B cell (primary cell): ENCODE measurements at regions not wholly inside any gene's neighbourhood (a gene's known extent, or its start where the extent isn't known, plus 50 kb on each side); places are given as distances from the start of the nearest gene placed in this dataset.

Experiments
- ATAC-seq: fragments of 200-7000 bp; cut with Tn5 transposase; one replicate; pipeline ENCODE4 v1.10.0; 2021; ENCODE audit warnings: low read depth, mild to moderate bottlenecking, moderate number of reproducible peaks, moderate library complexity
- CTCF ChIA-PET: fragments of 350-600 bp; sonication (Branson Sonifier 250); formaldehyde crosslinking; loops from one replicate; lab custom pipeline; 2021; ENCODE audit warnings: antibody characterized with exemption, inconsistent platforms; lab: Charles Lee
- POLR2A ChIA-PET: fragments of 350-600 bp; sonication (Branson Sonifier 250); formaldehyde crosslinking; loops from one replicate; lab custom pipeline; 2021; ENCODE audit warnings: antibody characterized with exemption; lab: Charles Lee
- DNase-seq: peaks from one replicate; pipeline ENCODE4 v3.0.0; 2013
- H2AFZ ChIP-seq: 2 replicates; pipeline ENCODE4 v1.6.1; 2012; ENCODE audit warnings: mild to moderate bottlenecking, low read depth, low read length; ENCODE audit not compliant: insufficient read depth, poor library complexity, severe bottlenecking
- H3K27ac ChIP-seq, 2 donors: 1 replicate in 1 of 2; 2 replicates in 1 of 2; pipeline ENCODE4 v1.5.1; 2012 to 2013; ENCODE audit warnings: low read length in 2 of 2, mild to moderate bottlenecking in 2 of 2, moderate library complexity in 1 of 2
- H3K27me3 ChIP-seq, 4 experiments: fragments of 200-600 bp in 1 of 4; sonication (generic) in 1 of 4; replicated peaks in 1 of 4; 1 replicate in 2 of 4; 2 replicates in 2 of 4; pipeline versions ENCODE4 v1.6.1 to v1.7.0; 2013 to 2016; ENCODE audit warnings: low read length in 3 of 4, mild to moderate bottlenecking in 2 of 4, mixed read lengths in 1 of 4, moderate library complexity in 1 of 4; ENCODE audit not compliant: insufficient read depth in 4 of 4, control insufficient read depth in 3 of 4; ENCODE audit errors: control extremely low read depth in 1 of 4
- H3K36me3 ChIP-seq, 2 experiments: replicated peaks in 1 of 2; 1 replicate in 1 of 2; 2 replicates in 1 of 2; pipeline versions ENCODE4 v1.6.1 to v1.7.1; 2013; ENCODE audit warnings: low read length in 1 of 2; ENCODE audit not compliant: insufficient read depth in 2 of 2, control insufficient read depth in 1 of 2; ENCODE audit errors: control extremely low read depth in 1 of 2, extremely low read depth in 1 of 2
- H3K4me1 ChIP-seq, 2 donors: fragments of 200-600 bp in 1 of 2; sonication (generic) in 1 of 2; 1 replicate in 1 of 2; 2 replicates in 1 of 2; pipeline versions ENCODE4 v1.5.1 to v1.6.1; 2013 to 2017; ENCODE audit warnings: low read length in 2 of 2; ENCODE audit not compliant: control insufficient read depth in 2 of 2, insufficient read depth in 2 of 2
- H3K4me2 ChIP-seq: replicated peaks from 2 replicates; pipeline ENCODE3; 2012; ENCODE audit warnings: mild to moderate bottlenecking, low read depth, low read length; ENCODE audit not compliant: poor library complexity, severe bottlenecking
- H3K4me3 ChIP-seq, 5 experiments: fragments of 200-600 bp in 1 of 5; sonication (generic) in 1 of 5; 1 replicate in 3 of 5; 2 replicates in 2 of 5; pipeline versions ENCODE4 v1.5.1 to v1.7.0; 2011 to 2016; ENCODE audit warnings: low read length in 4 of 5, mild to moderate bottlenecking in 4 of 5, low read depth in 2 of 5, control low read depth in 1 of 5, moderate library complexity in 1 of 5; ENCODE audit not compliant: insufficient read depth in 1 of 5; ENCODE audit errors: control extremely low read depth in 1 of 5, extremely low read depth in 1 of 5
- H3K79me2 ChIP-seq: fragments of 200-600 bp; sonication (generic); one replicate; pipeline ENCODE4 v1.6.0; 2016; ENCODE audit warnings: low read length; ENCODE audit not compliant: control insufficient read depth, insufficient read depth
- H3K9ac ChIP-seq: fragments of 200-600 bp; sonication (generic); 2 replicates; pipeline ENCODE4 v1.6.1; 2017; ENCODE audit warnings: mild to moderate bottlenecking, low read length, moderate library complexity
- H3K9me3 ChIP-seq, 3 donors: one replicate each; pipeline versions ENCODE4 v1.6.1 to v1.7.1; 2013; ENCODE audit warnings: low read length in 2 of 3; ENCODE audit not compliant: control insufficient read depth in 2 of 3, insufficient read depth in 1 of 3; ENCODE audit errors: control extremely low read depth in 1 of 3
- H4K20me1 ChIP-seq: 2 replicates; pipeline ENCODE4 v1.6.0; 2012; ENCODE audit warnings: mild to moderate bottlenecking, low read length; ENCODE audit not compliant: insufficient read depth, control insufficient read depth, poor library complexity, severe bottlenecking
- H3K27ac Mint-ChIP-seq: one replicate; pipeline ENCODE4 v1.8.0; 2021; ENCODE audit warnings: mixed read lengths
- H3K27me3 Mint-ChIP-seq: one replicate; pipeline ENCODE4 v1.8.0; 2021; ENCODE audit warnings: mixed read lengths
- H3K4me1 Mint-ChIP-seq: one replicate; pipeline ENCODE4 v1.8.0; 2021; ENCODE audit warnings: mixed read lengths
- H3K4me3 Mint-ChIP-seq: one replicate; pipeline ENCODE4 v1.8.0; 2021; ENCODE audit warnings: mixed read lengths
- H3K9me3 Mint-ChIP-seq: one replicate; pipeline ENCODE4 v1.8.0; 2022; ENCODE audit warnings: mixed read lengths; ENCODE audit not compliant: insufficient read depth
- EZH2 ChIP-seq: IDR thresholded peaks from 2 replicates; pipeline ENCODE4 v1.6.1; 2012; ENCODE audit warnings: borderline replicate concordance, low read depth, mild to moderate bottlenecking, moderate library complexity, low read length; ENCODE audit not compliant: insufficient read depth, poor library complexity, severe bottlenecking
- WGBS: methylation state at CpG from one replicate; pipeline ENCODE4 v1.1.5; 2013; ENCODE audit warnings: missing lambda C conversion rate; ENCODE audit not compliant: insufficient coverage; 5-methylcytosine and 5-hydroxymethylcytosine counted together
- intact Hi-C: fragments of 100-400 bp; cut with micrococcal nuclease; formaldehyde crosslinking; loops from one replicate; pipeline ENCODE4 v1.10.0; 2022
- TF ChIP-seq, protein P1 (sequence below): fragments of 200-600 bp; IDR thresholded peaks from one replicate; pipeline ENCODE4 v1.8.0; 2022; ENCODE audit warnings: antibody characterized with exemption, mild to moderate bottlenecking

DNA sequence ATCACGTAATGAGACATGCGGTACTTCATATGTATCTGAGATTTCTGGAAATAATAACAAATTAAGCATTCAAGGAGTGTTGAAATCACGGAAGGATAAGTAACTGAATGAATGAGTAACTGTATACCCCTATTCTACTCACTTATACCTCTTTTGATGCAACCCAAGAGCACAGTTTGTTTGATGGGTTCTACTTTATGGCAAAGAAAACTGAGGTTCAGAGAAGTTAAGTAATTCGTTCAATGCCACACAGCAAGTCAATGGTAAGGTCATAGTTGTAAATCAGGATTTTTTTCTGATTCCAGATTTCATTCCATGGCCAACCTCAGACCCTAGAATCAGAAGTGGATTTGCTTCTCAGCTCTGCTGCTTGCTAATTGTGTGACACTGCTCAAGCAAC is 544.5 kb upstream of the TBX3 start:
- no peaks in the 10 kb centered on the region for H4K20me1 ChIP-seq
- H3K4me2 ChIP-seq, result no peak overlapping the region
- no peaks in the 10 kb centered on the region for H3K4me1 ChIP-seq
- H3K27me3 Mint-ChIP-seq, result no peaks in the 10 kb centered on the region
- ChIA-PET POLR2A (no interaction called here), CTCF (no interaction called here)
- no peak overlapping the region for H3K27ac Mint-ChIP-seq
- DNase-seq, result no peak
- intact Hi-C loops, result no loop called here
- no peak for ATAC-seq
- H3K4me1 Mint-ChIP-seq, result no peaks in the 10 kb centered on the region
- no peak overlapping the region for H3K4me3 Mint-ChIP-seq
- peaks cover 0 to 3% (median 0%) of the 10 kb centered on the region in 4 experiments for H3K27me3 ChIP-seq
- H3K36me3 ChIP-seq, result no peaks in the 10 kb centered on the region
- no peak overlapping the region for H3K4me3 ChIP-seq
- no peaks in the 10 kb centered on the region for H3K9me3 Mint-ChIP-seq
- TF ChIP-seq, protein P1, sequence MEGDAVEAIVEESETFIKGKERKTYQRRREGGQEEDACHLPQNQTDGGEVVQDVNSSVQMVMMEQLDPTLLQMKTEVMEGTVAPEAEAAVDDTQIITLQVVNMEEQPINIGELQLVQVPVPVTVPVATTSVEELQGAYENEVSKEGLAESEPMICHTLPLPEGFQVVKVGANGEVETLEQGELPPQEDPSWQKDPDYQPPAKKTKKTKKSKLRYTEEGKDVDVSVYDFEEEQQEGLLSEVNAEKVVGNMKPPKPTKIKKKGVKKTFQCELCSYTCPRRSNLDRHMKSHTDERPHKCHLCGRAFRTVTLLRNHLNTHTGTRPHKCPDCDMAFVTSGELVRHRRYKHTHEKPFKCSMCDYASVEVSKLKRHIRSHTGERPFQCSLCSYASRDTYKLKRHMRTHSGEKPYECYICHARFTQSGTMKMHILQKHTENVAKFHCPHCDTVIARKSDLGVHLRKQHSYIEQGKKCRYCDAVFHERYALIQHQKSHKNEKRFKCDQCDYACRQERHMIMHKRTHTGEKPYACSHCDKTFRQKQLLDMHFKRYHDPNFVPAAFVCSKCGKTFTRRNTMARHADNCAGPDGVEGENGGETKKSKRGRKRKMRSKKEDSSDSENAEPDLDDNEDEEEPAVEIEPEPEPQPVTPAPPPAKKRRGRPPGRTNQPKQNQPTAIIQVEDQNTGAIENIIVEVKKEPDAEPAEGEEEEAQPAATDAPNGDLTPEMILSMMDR, result no peak
- TF ChIP-seq EZH2, result no peak
- H3K9me3 ChIP-seq, result peaks cover 0 to 3% (median 0%) of the 10 kb centered on the region in 3 donors
- no peak overlapping the region for H2AFZ ChIP-seq
- 83% methylated on average over 1 of the region's 4 CpGs for WGBS
- no peak overlapping the region for H3K27ac ChIP-seq
- no peaks in the 10 kb centered on the region for H3K79me2 ChIP-seq
- H3K9ac ChIP-seq, result no peak overlapping the region

DNA sequence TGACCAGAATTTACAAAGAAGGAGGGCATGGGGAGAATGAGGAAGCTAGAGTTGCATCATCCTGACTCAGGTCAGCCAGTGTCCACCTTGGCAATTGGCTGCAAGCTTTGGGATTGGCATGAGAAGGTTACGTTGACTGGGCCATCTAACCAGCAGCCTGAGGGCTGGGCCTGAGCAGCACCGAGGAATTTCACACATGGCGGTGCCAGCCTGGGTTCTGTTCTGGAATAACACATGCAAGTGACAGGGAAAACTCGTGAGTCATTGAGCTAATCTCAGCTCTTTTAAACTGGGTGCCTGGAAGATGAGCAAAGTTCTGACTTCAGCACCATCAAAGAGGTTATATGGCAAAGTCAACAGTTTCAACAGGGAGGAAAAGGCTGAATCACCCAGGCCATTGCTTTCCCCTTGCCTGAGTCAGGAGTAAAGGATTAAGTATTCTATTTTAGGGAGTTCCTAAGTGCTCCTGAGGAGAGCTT is 543.2 kb upstream of the TBX3 start:
- Mint-ChIP-seq H3K27me3 (no peaks in the 10 kb centered on the region), H3K9me3 (no peaks in the 10 kb centered on the region), H3K4me1 (no peaks in the 10 kb centered on the region), H3K4me3 (no peak overlapping the region), H3K27ac (no peak overlapping the region)
- DNase-seq (no peak), ATAC-seq (no peak)
- H3K79me2 ChIP-seq, result no peaks in the 10 kb centered on the region
- no peaks in the 10 kb centered on the region for H4K20me1 ChIP-seq
- no peak overlapping the region for H2AFZ ChIP-seq
- H3K9ac ChIP-seq, result no peak overlapping the region
- TF ChIP-seq, protein P1, result no peak
- TF ChIP-seq EZH2, result no peak
- H3K4me2 ChIP-seq, result no peak overlapping the region
- peaks cover 0 to 3% (median 0%) of the 10 kb centered on the region in 4 experiments for H3K27me3 ChIP-seq
- no peak overlapping the region for H3K4me3 ChIP-seq
- WGBS, result 68% methylated on average over 4 of the region's 4 CpGs
- no peaks in the 10 kb centered on the region for H3K4me1 ChIP-seq
- no peaks in the 10 kb centered on the region for H3K36me3 ChIP-seq
- CTCF ChIA-PET, result no interaction called here
- intact Hi-C loops, result no loop called here
- H3K9me3 ChIP-seq, result peaks cover 0 to 3% (median 0%) of the 10 kb centered on the region in 3 donors
- H3K27ac ChIP-seq, result no peak overlapping the region
- POLR2A ChIA-PET, result no interaction called here
